ENCODE measurements at regions not wholly inside any gene's neighbourhood (a gene's known extent, or its start where the extent isn't known, plus 50 kb on each side); places are given as distances from the start of the nearest gene placed in this dataset.

DNA sequence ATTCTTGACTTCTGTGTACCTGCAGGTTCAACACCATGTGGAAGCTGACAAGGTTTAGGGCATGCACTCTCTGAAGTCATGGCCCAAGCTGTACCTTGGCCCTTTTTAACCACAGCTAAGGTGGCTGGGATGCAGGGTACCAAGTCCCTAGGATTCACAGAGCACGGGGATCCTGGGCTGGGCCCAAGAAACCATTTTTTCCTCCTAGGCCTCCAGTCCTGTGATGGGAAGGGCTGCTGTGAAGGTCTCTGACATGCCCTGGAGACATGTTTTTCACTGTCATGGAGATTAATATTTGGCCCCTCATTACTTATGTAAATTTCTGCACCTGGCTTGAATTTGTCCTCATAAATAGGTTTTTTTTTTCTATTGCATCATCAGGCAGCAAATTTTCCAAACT is 937.5 kb upstream of the ROBO1 start:
- Histone ChIP-seq H3K27me3 (ENCODE audit: control insufficient read depth, insufficient read depth, low read length) (no peaks in the 10 kb centered on the region), H3K36me3 (ENCODE audit: insufficient read depth, low read length) (no peaks in the 10 kb centered on the region), H3K4me2 (ENCODE audit: low read length) (no peak overlapping the region), H3K4me3 (ENCODE audit: low read length) (no peak overlapping the region), H3K4me1 (ENCODE audit: control insufficient read depth, insufficient read depth, low read length) (no peaks in the 10 kb centered on the region), H3K9ac (ENCODE audit: low read depth, low read length) (no peak overlapping the region), H3K9me3 (replicated peaks; ENCODE audit: low read length) (peaks cover 3% of the 10 kb centered on the region)

DNA sequence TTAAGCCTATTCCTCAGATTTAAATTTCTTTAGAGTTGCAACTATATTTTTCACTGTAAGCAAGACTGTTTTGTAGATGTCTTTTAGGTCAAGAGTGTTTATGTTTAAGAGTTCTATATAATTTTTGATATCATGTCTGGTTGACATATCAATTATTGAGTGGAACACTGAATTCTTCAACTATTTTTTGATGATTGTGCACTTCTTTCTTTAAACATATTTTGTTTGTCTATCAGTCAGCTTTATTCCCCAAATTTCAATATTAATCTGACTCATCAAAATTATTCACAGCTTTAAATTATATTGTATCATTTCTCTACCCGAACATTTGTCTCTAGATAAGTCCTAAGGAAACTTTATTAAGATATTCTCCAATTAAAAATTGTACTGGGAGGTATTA is 933.6 kb upstream of the ROBO1 start:
- H3K4me1 ChIP-seq (ENCODE audit: control insufficient read depth, insufficient read depth, low read length): no peaks in the 10 kb centered on the region
- H3K36me3 ChIP-seq (ENCODE audit: insufficient read depth, low read length): no peaks in the 10 kb centered on the region
- H3K9me3 ChIP-seq (replicated peaks; ENCODE audit: low read length): peaks cover 3% of the 10 kb centered on the region
- H3K4me3 ChIP-seq (ENCODE audit: low read length): no peak overlapping the region
- no peak overlapping the region for H3K9ac ChIP-seq (ENCODE audit: low read depth, low read length)
- H3K27me3 ChIP-seq (ENCODE audit: control insufficient read depth, insufficient read depth, low read length): no peaks in the 10 kb centered on the region
- no peak overlapping the region for H3K4me2 ChIP-seq (ENCODE audit: low read length)

DNA sequence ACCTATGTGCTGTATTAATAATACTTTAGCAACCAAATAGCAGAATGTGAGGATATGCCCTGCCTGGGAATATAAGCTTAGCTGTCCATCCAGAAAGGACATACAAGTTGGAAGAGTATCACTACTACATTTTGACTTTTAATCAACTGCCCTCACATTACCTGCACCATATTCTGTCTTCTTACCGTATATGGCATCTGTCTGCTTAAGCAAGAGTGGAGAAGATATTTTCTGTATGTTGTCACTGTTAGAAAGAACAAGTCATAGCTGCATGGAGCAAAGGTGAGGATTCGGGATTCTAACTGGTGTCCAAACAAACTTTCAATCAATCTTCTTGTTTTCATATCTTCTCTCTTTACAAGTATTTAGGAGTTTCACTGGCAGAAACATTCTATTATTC is 929.5 kb upstream of the ROBO1 start:
- no peak overlapping the region for H3K4me2 ChIP-seq (ENCODE audit: low read length)
- no peaks in the 10 kb centered on the region for H3K9me3 ChIP-seq (replicated peaks; ENCODE audit: low read length)
- no peak overlapping the region for H3K4me3 ChIP-seq (ENCODE audit: low read length)
- H3K27me3 ChIP-seq (ENCODE audit: control insufficient read depth, insufficient read depth, low read length): no peaks in the 10 kb centered on the region
- no peaks in the 10 kb centered on the region for H3K4me1 ChIP-seq (ENCODE audit: control insufficient read depth, insufficient read depth, low read length)
- no peak overlapping the region for H3K9ac ChIP-seq (ENCODE audit: low read depth, low read length)
- no peaks in the 10 kb centered on the region for H3K36me3 ChIP-seq (ENCODE audit: insufficient read depth, low read length)

DNA sequence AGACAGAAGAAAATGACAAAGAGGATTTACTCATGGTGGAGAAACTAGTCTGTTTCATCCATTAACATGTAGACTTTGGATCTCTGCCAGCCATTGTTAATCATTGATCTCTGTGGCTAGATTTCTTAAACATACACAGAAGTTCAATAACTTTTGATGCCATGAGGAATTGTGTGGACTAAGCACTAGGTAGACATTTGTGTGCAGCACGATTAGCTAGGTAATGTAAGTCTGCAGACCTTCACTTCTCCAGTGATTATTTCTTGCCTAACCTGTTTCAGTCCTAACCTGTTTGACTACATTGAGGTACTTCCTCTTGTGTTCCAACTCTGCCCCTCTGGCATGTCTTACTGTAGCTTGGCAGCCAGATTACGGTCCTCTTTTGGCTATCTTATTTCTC is 928.5 kb upstream of the ROBO1 start:
- Histone ChIP-seq H3K9me3 (replicated peaks; ENCODE audit: low read length) (no peaks in the 10 kb centered on the region), H3K9ac (ENCODE audit: low read depth, low read length) (no peak overlapping the region), H3K4me1 (ENCODE audit: control insufficient read depth, insufficient read depth, low read length) (no peaks in the 10 kb centered on the region), H3K27me3 (ENCODE audit: control insufficient read depth, insufficient read depth, low read length) (no peaks in the 10 kb centered on the region), H3K4me2 (ENCODE audit: low read length) (no peak overlapping the region), H3K36me3 (ENCODE audit: insufficient read depth, low read length) (no peaks in the 10 kb centered on the region), H3K4me3 (ENCODE audit: low read length) (no peak overlapping the region)

DNA sequence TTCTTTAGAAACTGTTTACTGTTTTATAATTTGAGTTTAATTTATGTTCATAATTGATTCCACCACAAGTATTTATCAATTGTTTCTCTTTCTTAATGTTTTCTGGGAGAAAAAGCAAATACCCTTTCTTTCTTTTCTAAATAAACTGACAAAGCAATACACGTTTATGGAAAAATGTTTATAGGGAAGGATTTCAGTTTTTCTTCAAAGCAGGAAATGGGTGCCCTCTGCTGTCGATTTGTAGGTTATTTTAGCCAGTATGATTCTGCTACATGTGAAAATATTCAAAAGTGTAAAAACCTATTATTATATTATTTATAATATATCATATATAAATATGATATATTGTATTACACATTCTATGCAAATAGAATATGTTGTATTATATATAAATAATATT is 921.0 kb upstream of the ROBO1 start:
- no peak overlapping the region for H3K4me3 ChIP-seq (ENCODE audit: low read length)
- no peak overlapping the region for H3K4me2 ChIP-seq (ENCODE audit: low read length)
- H3K36me3 ChIP-seq (ENCODE audit: insufficient read depth, low read length): no peaks in the 10 kb centered on the region
- no peaks in the 10 kb centered on the region for H3K27me3 ChIP-seq (ENCODE audit: control insufficient read depth, insufficient read depth, low read length)
- no peaks in the 10 kb centered on the region for H3K9me3 ChIP-seq (replicated peaks; ENCODE audit: low read length)
- H3K4me1 ChIP-seq (ENCODE audit: control insufficient read depth, insufficient read depth, low read length): no peaks in the 10 kb centered on the region
- H3K9ac ChIP-seq (ENCODE audit: low read depth, low read length): no peak overlapping the region

DNA sequence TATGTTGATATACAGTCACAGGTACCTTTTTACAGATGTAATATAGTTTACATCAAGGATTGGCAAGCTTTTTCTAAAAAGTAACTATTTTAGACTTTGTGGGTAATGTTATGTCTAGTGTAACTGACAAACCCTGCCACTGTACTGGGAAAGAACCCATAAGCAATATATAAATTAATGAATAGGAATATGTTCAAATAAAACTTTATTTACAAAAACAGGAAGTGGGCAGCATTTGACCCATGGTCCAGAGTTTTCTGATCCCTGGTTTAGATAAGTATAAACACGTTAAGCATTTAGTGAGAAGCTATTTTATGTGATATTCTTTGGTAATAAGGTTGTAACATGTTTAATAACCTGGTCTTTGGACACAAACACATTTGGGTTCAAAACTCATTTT is 915.2 kb upstream of the ROBO1 start:
- H3K4me1 ChIP-seq (ENCODE audit: control insufficient read depth, insufficient read depth, low read length): no peaks in the 10 kb centered on the region

DNA sequence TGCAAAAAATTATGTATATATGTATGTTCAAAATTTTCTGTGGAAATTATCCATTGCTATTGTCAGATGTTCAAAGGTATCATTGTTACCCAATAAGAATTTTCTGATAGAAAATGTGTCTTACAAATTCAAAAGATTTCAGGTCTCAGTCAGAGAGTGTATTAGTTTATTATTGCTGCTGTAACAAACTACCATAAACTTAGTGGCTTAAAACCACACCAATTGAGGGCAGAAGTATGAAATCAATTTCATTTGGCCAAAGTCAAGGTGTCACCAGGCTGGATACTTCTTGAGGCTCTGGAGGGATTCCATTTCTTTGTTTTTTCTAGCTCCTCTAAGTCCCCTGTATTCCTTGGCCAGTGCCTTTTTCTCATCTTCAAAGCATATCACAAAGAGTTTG is 914.4 kb upstream of the ROBO1 start:
- no peak overlapping the region for H3K4me3 ChIP-seq (ENCODE audit: low read length)
- no peaks in the 10 kb centered on the region for H3K9me3 ChIP-seq (replicated peaks; ENCODE audit: low read length)
- H3K4me2 ChIP-seq (ENCODE audit: low read length): no peak overlapping the region
- H3K27me3 ChIP-seq (ENCODE audit: control insufficient read depth, insufficient read depth, low read length): no peaks in the 10 kb centered on the region
- H3K4me1 ChIP-seq (ENCODE audit: control insufficient read depth, insufficient read depth, low read length): no peaks in the 10 kb centered on the region
- no peaks in the 10 kb centered on the region for H3K36me3 ChIP-seq (ENCODE audit: insufficient read depth, low read length)
- H3K9ac ChIP-seq (ENCODE audit: low read depth, low read length): no peak overlapping the region

More for the DNA sequence above, 915.2 kb upstream of the ROBO1 start:
- Histone ChIP-seq H3K4me2 (ENCODE audit: low read length) (no peak overlapping the region), H3K36me3 (ENCODE audit: insufficient read depth, low read length) (no peaks in the 10 kb centered on the region), H3K4me3 (ENCODE audit: low read length) (no peak overlapping the region), H3K27me3 (ENCODE audit: control insufficient read depth, insufficient read depth, low read length) (no peaks in the 10 kb centered on the region), H3K9me3 (replicated peaks; ENCODE audit: low read length) (no peaks in the 10 kb centered on the region), H3K9ac (ENCODE audit: low read depth, low read length) (no peak overlapping the region)

DNA sequence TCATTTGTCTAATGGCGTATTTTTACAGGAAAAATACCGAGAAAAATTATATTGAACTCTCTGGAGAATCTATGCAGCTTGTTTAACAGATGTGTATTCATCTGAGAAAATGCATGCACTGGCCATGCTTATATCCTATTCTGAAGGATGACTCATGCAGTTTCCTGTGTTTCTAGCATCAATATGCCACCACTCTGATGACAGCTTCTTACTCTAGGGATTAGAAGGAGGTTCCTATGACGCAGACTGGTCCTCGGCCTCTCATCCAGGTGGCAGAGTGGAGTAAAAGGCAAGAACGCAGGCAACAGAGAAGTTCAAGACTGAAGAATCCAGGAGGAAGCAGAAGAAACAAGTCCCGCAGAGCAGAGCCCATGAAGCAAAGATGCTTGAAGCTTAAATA is 910.0 kb upstream of the ROBO1 start:
- Histone ChIP-seq H3K4me2 (ENCODE audit: low read length) (no peak overlapping the region), H3K9ac (ENCODE audit: low read depth, low read length) (no peak overlapping the region), H3K27me3 (ENCODE audit: control insufficient read depth, insufficient read depth, low read length) (no peaks in the 10 kb centered on the region), H3K9me3 (replicated peaks; ENCODE audit: low read length) (no peaks in the 10 kb centered on the region), H3K4me3 (ENCODE audit: low read length) (no peak overlapping the region), H3K36me3 (ENCODE audit: insufficient read depth, low read length) (no peaks in the 10 kb centered on the region), H3K4me1 (ENCODE audit: control insufficient read depth, insufficient read depth, low read length) (no peaks in the 10 kb centered on the region)

DNA sequence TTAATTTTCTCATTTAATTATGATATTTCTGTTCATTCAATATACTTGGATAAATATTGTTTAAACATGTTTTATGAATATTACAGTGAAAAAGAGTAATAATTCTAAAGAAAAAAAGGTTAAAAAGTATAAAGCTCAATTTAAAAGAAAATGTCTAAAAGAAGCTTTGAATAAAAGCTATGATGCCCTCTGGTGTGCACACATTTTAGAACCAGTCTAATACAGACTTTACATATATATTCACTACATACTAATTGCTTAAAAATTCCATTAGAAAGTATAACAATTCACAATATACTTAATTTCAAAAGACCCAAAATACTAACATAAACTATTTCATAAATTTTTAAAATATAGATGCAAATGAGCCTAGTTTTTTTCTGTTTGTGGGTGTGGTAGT is 909.1 kb upstream of the ROBO1 start:
- Histone ChIP-seq H3K27me3 (ENCODE audit: control insufficient read depth, insufficient read depth, low read length) (no peaks in the 10 kb centered on the region), H3K9me3 (replicated peaks; ENCODE audit: low read length) (no peaks in the 10 kb centered on the region), H3K4me3 (ENCODE audit: low read length) (no peak overlapping the region), H3K4me1 (ENCODE audit: control insufficient read depth, insufficient read depth, low read length) (no peaks in the 10 kb centered on the region), H3K36me3 (ENCODE audit: insufficient read depth, low read length) (no peaks in the 10 kb centered on the region), H3K4me2 (ENCODE audit: low read length) (no peak overlapping the region), H3K9ac (ENCODE audit: low read depth, low read length) (no peak overlapping the region)

DNA sequence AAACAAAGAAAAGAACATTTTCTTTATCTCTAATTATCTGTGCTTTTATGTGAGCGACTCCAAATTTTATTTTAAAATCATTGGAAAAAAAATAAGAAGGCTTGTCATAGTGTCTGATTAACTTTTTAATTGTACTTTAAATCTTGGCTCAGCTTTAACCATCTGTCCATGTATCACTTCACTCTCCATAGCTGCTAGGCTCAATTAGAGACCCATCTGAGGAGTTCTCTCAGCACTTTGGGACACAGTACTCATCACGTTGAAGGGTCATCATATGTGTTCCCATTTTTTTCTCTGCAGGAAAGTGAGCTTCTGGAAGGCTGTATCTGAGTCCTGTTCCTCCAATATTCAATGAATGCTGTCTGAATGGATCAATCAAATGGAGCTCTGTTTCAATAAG is 908.5 kb upstream of the ROBO1 start:
- no peaks in the 10 kb centered on the region for H3K27me3 ChIP-seq (ENCODE audit: control insufficient read depth, insufficient read depth, low read length)
- no peaks in the 10 kb centered on the region for H3K9me3 ChIP-seq (replicated peaks; ENCODE audit: low read length)
- H3K36me3 ChIP-seq (ENCODE audit: insufficient read depth, low read length): no peaks in the 10 kb centered on the region
- H3K4me1 ChIP-seq (ENCODE audit: control insufficient read depth, insufficient read depth, low read length): no peaks in the 10 kb centered on the region
- no peak overlapping the region for H3K9ac ChIP-seq (ENCODE audit: low read depth, low read length)
- no peak overlapping the region for H3K4me2 ChIP-seq (ENCODE audit: low read length)
- no peak overlapping the region for H3K4me3 ChIP-seq (ENCODE audit: low read length)

DNA sequence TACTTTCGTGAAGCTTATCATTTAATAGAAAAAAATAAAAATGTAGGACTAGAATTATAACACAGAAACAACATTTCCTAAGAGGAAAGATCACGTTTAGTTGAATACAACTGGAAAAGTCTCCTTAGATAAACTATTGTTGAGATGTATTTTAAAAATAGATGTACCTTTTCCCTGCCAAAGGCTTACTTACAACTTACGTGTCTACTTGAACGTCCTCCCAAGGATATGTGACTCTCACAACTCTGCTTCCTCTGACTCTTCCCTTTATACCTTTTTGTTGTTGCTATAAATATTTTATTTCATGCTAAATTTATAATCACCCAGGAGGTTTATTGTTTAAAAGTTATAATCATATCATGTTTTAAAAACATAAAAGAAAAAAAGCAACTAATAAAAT is 908.0 kb upstream of the ROBO1 start:
- Histone ChIP-seq H3K4me2 (ENCODE audit: low read length) (no peak overlapping the region), H3K27me3 (ENCODE audit: control insufficient read depth, insufficient read depth, low read length) (no peaks in the 10 kb centered on the region), H3K9me3 (replicated peaks; ENCODE audit: low read length) (no peaks in the 10 kb centered on the region), H3K9ac (ENCODE audit: low read depth, low read length) (no peak overlapping the region), H3K36me3 (ENCODE audit: insufficient read depth, low read length) (no peaks in the 10 kb centered on the region), H3K4me3 (ENCODE audit: low read length) (no peak overlapping the region), H3K4me1 (ENCODE audit: control insufficient read depth, insufficient read depth, low read length) (no peaks in the 10 kb centered on the region)

DNA sequence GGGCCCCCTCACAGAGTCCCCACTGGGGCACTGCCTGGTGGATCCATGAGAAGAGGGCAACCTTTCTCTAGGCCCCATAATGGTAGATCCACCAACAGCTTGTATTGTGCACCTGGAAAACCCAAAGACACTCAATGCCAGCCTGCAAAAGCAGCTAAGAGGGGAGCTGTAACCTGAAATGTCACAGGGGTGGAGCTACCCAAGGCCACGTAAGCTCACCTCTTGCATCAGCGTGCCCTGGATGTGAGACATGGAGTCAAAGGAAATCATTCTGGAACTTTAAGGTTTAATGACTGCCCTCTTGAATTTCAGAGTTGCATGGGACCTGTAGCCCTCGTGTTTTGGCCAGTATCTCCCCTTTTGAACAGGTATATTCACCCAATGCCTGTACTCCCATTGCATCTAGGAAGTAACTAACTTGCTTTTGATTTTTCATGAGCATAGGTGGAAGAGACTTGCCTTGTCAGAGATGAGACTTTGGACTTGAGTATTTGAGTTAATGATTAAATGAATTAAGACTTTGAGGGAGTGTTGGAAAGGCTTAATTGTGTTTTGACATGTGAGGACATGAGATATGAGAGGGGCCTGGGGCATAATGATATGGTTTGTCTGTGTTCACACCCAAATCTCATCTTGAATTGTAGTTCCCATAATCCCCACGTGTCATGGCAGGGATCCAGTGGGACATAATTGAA is 900.9 kb upstream of the ROBO1 start:
- H3K27me3 ChIP-seq (ENCODE audit: control insufficient read depth, insufficient read depth, low read length): no peaks in the 10 kb centered on the region
- no peaks in the 10 kb centered on the region for H3K9me3 ChIP-seq (replicated peaks; ENCODE audit: low read length)
- H3K36me3 ChIP-seq (ENCODE audit: insufficient read depth, low read length): no peaks in the 10 kb centered on the region
- H3K4me3 ChIP-seq (ENCODE audit: low read length): no peak overlapping the region
- H3K4me2 ChIP-seq (ENCODE audit: low read length): no peak overlapping the region
- no peaks in the 10 kb centered on the region for H3K4me1 ChIP-seq (ENCODE audit: control insufficient read depth, insufficient read depth, low read length)
- no peak overlapping the region for H3K9ac ChIP-seq (ENCODE audit: low read depth, low read length)

All from skeletal muscle satellite cell (primary cell).